WTC11 (cell line): ENCODE measurements at regions not wholly inside any gene's neighbourhood (a gene's known extent, or its start where the extent isn't known, plus 50 kb on each side); places are given as distances from the start of the nearest gene placed in this dataset.

ENCODE experiments used
- CTCF ChIP-seq: fragments of 200-600 bp; IDR thresholded peaks from 2 replicates; pipeline ENCODE4 v1.8.0; 2022; ENCODE audit warnings: antibody characterized with exemption
- JAZF1 ChIP-seq: fragments of 250-450 bp; sonication (Bioruptor Pico); IDR thresholded peaks from 2 replicates; pipeline ENCODE4 v1.9.0; 2021; ENCODE audit warnings: moderate library complexity, mild to moderate bottlenecking, inconsistent platforms
- ZBTB21 ChIP-seq: sonication (generic); formaldehyde crosslinking; IDR thresholded peaks from 2 replicates; pipeline ENCODE4 v1.8.1; 2023; ENCODE audit warnings: mild to moderate bottlenecking, missing genetic modification reagents, borderline replicate concordance
- ZNF263 ChIP-seq: sonication (generic); formaldehyde crosslinking; IDR thresholded peaks from 2 replicates; pipeline ENCODE4 v1.8.1; 2022; ENCODE audit warnings: low read depth, mild to moderate bottlenecking, moderate library complexity, missing genetic modification reagents
- TF ChIP-seq, protein P1 (sequence below): sonication (generic); formaldehyde crosslinking; IDR thresholded peaks from 2 replicates; pipeline ENCODE4 v1.8.0; 2023; ENCODE audit warnings: mild to moderate bottlenecking, missing genetic modification reagents
- TF ChIP-seq, protein P2 (sequence below): sonication (generic); formaldehyde crosslinking; IDR thresholded peaks from 2 replicates; pipeline ENCODE4 v1.8.0; 2022; ENCODE audit warnings: mild to moderate bottlenecking, missing genetic modification reagents

- TF ChIP-seq CTCF (no peak), ZNF263 (CRISPR knock-in tag) (no peak), JAZF1 (no peak), ZBTB21 (CRISPR knock-in tag) (no peak)
- TF ChIP-seq, protein P1, sequence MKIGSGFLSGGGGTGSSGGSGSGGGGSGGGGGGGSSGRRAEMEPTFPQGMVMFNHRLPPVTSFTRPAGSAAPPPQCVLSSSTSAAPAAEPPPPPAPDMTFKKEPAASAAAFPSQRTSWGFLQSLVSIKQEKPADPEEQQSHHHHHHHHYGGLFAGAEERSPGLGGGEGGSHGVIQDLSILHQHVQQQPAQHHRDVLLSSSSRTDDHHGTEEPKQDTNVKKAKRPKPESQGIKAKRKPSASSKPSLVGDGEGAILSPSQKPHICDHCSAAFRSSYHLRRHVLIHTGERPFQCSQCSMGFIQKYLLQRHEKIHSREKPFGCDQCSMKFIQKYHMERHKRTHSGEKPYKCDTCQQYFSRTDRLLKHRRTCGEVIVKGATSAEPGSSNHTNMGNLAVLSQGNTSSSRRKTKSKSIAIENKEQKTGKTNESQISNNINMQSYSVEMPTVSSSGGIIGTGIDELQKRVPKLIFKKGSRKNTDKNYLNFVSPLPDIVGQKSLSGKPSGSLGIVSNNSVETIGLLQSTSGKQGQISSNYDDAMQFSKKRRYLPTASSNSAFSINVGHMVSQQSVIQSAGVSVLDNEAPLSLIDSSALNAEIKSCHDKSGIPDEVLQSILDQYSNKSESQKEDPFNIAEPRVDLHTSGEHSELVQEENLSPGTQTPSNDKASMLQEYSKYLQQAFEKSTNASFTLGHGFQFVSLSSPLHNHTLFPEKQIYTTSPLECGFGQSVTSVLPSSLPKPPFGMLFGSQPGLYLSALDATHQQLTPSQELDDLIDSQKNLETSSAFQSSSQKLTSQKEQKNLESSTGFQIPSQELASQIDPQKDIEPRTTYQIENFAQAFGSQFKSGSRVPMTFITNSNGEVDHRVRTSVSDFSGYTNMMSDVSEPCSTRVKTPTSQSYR (CRISPR knock-in tag) = no peak
- TF ChIP-seq, protein P2, sequence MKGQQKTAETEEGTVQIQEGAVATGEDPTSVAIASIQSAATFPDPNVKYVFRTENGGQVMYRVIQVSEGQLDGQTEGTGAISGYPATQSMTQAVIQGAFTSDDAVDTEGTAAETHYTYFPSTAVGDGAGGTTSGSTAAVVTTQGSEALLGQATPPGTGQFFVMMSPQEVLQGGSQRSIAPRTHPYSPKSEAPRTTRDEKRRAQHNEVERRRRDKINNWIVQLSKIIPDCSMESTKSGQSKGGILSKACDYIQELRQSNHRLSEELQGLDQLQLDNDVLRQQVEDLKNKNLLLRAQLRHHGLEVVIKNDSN (CRISPR knock-in tag) = no peak
Measured at GRCh38 chr9:1173993-1174392, 123.8 kb downstream of the DMRT2 start.
